LNCaP clone FGC (cell line): ENCODE measurements at regions not wholly inside any gene's neighbourhood (a gene's known extent, or its start where the extent isn't known, plus 50 kb on each side); places are given as distances from the start of the nearest gene placed in this dataset.

Experiments
- DNase-seq: peaks from one replicate; pipeline ENCODE4 v3.0.0-alpha.2; 2011; ENCODE audit warnings: low read depth
- H3K4me3 ChIP-seq: 2 replicates; pipeline ENCODE4 v1.5.1; 2011; ENCODE audit warnings: mild to moderate bottlenecking, low read depth, low read length, control low read depth
- TF ChIP-seq, protein P1 (sequence below): IDR thresholded peaks from 2 replicates; pipeline ENCODE4 v1.5.1; 2012; ENCODE audit warnings: mild to moderate bottlenecking; ENCODE audit not compliant: control insufficient read depth, insufficient read depth; ENCODE audit errors: extremely low read depth

DNA sequence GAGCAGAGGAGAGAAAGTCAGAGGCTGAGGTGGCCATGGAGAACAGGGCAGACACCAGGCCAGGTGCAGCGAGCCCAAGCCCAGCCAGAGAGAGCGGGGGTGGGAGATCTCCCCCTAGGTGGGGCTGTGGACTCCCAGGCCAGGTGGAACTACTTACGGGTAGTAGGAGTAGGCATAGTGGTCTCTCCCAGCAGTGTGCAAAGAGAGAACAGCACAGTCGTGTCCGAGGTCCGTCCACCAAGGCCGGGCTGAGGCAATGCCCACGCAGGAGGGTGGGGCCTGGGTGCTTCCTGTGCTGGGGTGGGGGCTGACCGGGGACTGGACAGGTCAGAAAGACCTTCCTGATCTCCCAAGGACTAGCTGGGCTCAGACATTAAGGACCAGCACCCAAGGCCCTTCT is 263.7 kb downstream of the PTPRU start:
- H3K4me3 ChIP-seq = no peak overlapping the region
- TF ChIP-seq, protein P1, sequence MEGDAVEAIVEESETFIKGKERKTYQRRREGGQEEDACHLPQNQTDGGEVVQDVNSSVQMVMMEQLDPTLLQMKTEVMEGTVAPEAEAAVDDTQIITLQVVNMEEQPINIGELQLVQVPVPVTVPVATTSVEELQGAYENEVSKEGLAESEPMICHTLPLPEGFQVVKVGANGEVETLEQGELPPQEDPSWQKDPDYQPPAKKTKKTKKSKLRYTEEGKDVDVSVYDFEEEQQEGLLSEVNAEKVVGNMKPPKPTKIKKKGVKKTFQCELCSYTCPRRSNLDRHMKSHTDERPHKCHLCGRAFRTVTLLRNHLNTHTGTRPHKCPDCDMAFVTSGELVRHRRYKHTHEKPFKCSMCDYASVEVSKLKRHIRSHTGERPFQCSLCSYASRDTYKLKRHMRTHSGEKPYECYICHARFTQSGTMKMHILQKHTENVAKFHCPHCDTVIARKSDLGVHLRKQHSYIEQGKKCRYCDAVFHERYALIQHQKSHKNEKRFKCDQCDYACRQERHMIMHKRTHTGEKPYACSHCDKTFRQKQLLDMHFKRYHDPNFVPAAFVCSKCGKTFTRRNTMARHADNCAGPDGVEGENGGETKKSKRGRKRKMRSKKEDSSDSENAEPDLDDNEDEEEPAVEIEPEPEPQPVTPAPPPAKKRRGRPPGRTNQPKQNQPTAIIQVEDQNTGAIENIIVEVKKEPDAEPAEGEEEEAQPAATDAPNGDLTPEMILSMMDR = no peak
- DNase-seq = no peak

DNA sequence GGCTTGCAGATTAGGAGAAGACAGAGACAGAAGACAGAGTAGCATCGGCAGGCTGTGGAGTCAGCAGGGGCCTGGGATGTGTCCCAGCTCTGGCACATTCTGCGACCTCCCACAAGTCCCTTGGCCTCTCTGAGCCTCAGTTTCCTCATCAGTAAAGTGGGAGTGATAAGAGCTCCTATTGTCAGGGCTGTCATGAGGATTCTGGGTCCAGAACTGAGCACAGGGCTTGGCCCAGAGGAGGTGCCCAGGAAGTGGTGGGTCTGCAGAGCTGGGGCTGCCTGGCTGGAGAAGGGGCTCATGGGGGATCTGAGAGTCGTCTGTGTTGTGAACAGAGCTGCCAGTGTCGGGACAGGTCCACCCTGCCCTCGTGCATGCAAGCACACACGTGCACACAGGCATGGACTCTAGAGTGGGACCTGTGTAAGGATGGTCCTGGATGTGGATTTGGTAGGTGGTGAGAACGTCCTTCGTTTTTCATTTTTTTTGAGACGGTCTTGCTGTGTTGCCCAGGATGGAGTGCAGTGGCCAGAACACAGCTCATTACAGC is 262.9 kb downstream of the PTPRU start:
- no peak for DNase-seq
- TF ChIP-seq, protein P1 = no peak
- H3K4me3 ChIP-seq = no peak overlapping the region

DNA sequence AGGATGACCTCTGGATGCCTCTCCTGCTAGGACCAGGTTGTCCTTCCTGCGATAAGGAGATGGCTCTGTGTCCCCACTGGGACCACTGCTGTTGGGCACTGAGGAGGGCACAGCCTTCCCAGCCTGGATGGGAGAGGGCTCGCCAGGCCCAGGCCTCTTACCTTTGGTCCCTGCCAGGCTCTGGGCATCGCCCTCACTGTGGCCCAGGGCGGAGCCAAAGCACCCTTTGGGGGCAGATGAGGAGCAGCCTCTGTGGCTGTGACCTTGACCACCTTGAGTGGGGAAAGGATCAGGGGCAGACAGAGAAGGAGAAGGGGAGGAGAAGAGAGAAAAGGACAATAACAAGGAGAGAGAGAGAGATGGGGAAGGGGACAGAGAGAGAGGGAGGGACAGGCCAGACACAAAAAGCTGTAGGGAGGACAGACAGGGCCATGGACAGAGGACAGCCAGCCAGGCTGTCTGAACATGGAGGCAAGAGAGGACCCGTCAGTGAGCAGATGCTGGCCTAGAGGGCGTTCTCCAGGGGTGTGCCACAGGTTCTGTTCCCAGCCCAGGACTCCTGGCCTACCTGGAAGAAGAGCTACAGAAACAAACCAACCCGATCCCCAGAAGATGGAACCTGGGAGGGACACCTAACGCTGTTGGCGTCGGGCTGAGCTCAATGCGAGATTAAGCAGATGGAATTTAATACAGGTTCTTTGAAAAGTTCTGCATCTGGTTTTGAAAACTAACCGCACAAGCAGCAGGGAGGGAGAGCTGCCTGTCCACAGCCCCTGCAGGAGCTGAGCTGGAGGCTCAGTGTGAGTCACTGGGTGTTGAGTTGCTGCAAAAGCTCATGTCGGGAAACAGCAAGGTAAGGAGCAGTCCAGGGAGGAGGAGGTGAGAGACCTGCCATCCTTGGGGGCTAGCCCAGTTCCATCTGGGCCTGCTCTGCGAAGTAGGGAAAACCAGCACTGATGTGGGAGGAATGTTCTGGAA is 262.1 kb downstream of the PTPRU start:
- DNase-seq = no peak
- TF ChIP-seq, protein P1 = no peak
- no peak overlapping the region for H3K4me3 ChIP-seq

DNA sequence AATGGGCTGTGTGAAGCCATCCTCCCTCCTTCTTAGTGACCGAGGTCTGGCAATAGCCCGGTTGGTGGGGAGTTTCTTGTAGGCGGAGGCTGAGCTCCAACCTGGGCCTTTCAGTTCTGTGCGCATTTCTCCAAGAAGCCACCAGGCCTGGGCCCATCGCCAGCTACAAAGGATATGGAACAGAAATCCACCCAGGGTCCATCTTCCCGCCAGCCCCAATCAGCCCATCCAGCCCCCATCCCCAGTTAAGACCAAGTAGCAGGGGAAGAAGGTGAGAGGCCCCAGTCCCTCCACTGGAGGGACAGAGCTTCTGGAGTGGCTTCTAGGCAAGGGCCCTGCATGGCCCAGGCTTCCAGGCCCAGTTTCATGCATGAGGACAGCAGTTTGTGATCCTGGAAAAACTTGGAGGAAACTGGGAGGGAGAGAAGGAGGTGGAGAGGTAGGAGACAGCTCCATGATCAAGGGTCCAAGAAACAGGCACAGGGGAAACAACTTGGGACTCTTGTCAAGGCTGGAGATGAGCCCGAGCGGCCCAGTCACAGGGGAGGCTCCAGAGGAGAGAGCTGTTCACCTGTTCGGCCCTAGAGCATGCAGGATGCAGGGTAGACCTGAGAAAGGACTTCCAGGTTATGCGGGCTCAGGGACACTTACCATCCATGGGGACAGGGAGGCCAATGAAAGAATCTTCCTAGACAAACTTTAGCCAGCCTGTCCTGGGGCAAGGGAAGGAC is 261.2 kb downstream of the PTPRU start:
- TF ChIP-seq, protein P1 = no peak
- no peak for DNase-seq
- no peak overlapping the region for H3K4me3 ChIP-seq

DNA sequence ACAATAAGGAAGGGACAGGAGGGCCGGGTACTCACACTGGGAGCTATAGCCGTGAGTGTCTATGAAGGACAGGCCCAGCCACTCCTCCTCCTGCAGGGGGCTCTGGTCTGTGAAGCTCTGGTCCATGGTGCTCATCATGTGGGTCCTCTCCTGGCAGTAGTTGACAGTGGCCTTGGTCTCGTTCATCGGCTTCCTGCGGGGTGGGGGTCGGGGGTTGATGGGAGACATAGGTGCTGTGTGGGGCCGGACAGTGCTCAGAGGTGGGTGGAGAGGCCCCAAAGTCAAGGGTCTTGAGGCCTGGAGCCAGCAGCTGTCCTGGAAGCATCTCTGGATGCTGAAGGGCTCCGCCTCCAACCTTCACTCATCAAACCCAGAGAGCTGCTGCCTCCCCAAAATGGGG is 260.4 kb downstream of the PTPRU start:
- TF ChIP-seq, protein P1 = no peak
- DNase-seq = no peak
- no peak overlapping the region for H3K4me3 ChIP-seq

DNA sequence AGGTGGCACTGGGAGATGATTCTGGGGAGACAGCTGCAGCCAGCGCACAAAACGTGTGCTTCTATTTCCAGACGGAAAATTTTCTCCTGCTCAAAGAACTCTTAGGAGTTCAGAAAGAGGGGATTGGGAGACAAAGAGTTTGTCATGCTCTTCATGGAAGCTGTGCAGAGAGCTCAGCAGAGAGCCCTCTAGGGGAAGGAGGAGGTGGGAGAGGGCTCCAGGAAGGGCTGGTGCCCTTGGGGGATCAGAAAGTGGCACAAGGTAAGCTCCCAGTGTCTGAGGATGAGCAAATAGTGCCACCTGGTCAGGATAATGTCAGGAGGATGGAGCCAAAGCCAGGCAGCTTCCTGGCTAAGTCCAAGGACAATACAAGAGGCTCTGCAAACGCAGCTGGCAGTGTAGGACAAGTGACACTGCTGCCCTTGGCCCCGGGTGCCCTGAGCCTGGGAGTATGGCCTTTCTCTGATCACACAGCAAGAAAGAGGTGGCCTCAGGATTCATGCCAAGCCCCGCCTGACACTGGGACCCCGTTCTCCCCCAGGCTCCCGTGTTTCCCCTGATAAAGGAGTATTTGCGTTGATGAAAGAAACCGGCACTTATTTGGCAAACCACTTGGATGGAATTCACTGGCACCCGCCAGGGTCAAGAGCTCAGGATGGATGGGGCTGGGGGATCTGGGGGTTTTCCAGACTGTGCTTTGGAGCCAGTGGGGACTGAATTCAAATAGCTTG is 254.0 kb downstream of the PTPRU start:
- DNase-seq = no peak
- no peak overlapping the region for H3K4me3 ChIP-seq
- TF ChIP-seq, protein P1 = no peak
